HEK293 (cell line): ENCODE measurements at regions not wholly inside any gene's neighbourhood (a gene's known extent, or its start where the extent isn't known, plus 50 kb on each side); places are given as distances from the start of the nearest gene placed in this dataset.
A peak's percentile ranks its signal among the peaks of the same experiment; 100 is the strongest.

Experiments
- GLI4 ChIP-seq: fragments of 450-650 bp; formaldehyde crosslinking; IDR thresholded peaks from 2 replicates; pipeline ENCODE4 v1.5.1; 2016; ENCODE audit warnings: missing biosample characterization, missing genetic modification characterization
- GLIS2 ChIP-seq: fragments of 450-650 bp; formaldehyde crosslinking; IDR thresholded peaks from 2 replicates; pipeline ENCODE4 v1.5.1; 2016; ENCODE audit warnings: missing biosample characterization, missing genetic modification characterization
- KLF8 ChIP-seq: fragments of 450-650 bp; formaldehyde crosslinking; IDR thresholded peaks from 2 replicates; pipeline ENCODE4 v1.5.1; 2016; ENCODE audit warnings: missing biosample characterization, missing genetic modification characterization
- MEIS1 ChIP-seq: sonication (generic); formaldehyde crosslinking; IDR thresholded peaks from 2 replicates; pipeline ENCODE4 v1.8.1; 2022; ENCODE audit warnings: missing genetic modification reagents, mild to moderate bottlenecking, borderline replicate concordance
- ZBTB17 ChIP-seq: fragments of 450-650 bp; formaldehyde crosslinking; IDR thresholded peaks from 2 replicates; pipeline ENCODE4 v1.5.1; 2016; ENCODE audit warnings: missing biosample characterization, missing genetic modification characterization
- ZFP41 ChIP-seq: fragments of 450-650 bp; formaldehyde crosslinking; IDR thresholded peaks from 2 replicates; pipeline ENCODE4 v1.5.1; 2016; ENCODE audit warnings: missing biosample characterization, missing genetic modification characterization, borderline replicate concordance
- ZNF138 ChIP-seq: fragments of 450-650 bp; formaldehyde crosslinking; IDR thresholded peaks from 2 replicates; pipeline ENCODE4 v1.5.1; 2016; ENCODE audit warnings: missing biosample characterization, missing genetic modification characterization, borderline replicate concordance
- ZNF140 ChIP-seq: fragments of 450-650 bp; formaldehyde crosslinking; IDR thresholded peaks from 2 replicates; pipeline ENCODE4 v1.5.1; 2016; ENCODE audit warnings: missing biosample characterization, missing genetic modification characterization
- ZNF23 ChIP-seq: fragments of 450-650 bp; formaldehyde crosslinking; IDR thresholded peaks from 2 replicates; pipeline ENCODE4 v1.5.1; 2016; ENCODE audit warnings: missing biosample characterization, missing genetic modification characterization, borderline replicate concordance
- ZNF302 ChIP-seq: fragments of 450-650 bp; formaldehyde crosslinking; IDR thresholded peaks from 2 replicates; pipeline ENCODE4 v1.5.1; 2016; ENCODE audit warnings: missing biosample characterization, missing genetic modification characterization, low read depth
- ZNF416 ChIP-seq: fragments of 450-650 bp; formaldehyde crosslinking; IDR thresholded peaks from 2 replicates; pipeline ENCODE4 v1.5.1; 2016; ENCODE audit warnings: missing biosample characterization, missing genetic modification characterization
- ZNF426 ChIP-seq: fragments of 450-650 bp; formaldehyde crosslinking; IDR thresholded peaks from 2 replicates; pipeline ENCODE4 v1.5.1; 2017; ENCODE audit warnings: missing biosample characterization, missing genetic modification characterization, mild to moderate bottlenecking, inconsistent platforms, moderate library complexity
- ZNF510 ChIP-seq: fragments of 450-650 bp; formaldehyde crosslinking; IDR thresholded peaks from 2 replicates; pipeline ENCODE4 v1.5.1; 2018; ENCODE audit warnings: mild to moderate bottlenecking, missing genetic modification characterization, missing biosample characterization; ENCODE audit not compliant: insufficient replicate concordance
- ZNF544 ChIP-seq: fragments of 450-650 bp; formaldehyde crosslinking; IDR thresholded peaks from 2 replicates; pipeline ENCODE4 v1.5.0; 2017; ENCODE audit warnings: missing biosample characterization, missing genetic modification characterization
- ZNF548 ChIP-seq: fragments of 450-650 bp; formaldehyde crosslinking; IDR thresholded peaks from 2 replicates; pipeline ENCODE4 v1.5.1; 2016; ENCODE audit warnings: missing biosample characterization, missing genetic modification characterization
- ZNF664 ChIP-seq: fragments of 450-650 bp; formaldehyde crosslinking; IDR thresholded peaks from 2 replicates; pipeline ENCODE4 v1.5.1; 2016; ENCODE audit warnings: missing biosample characterization, missing genetic modification characterization
- ZNF701 ChIP-seq: fragments of 450-650 bp; formaldehyde crosslinking; IDR thresholded peaks from 2 replicates; pipeline ENCODE4 v1.5.1; 2016; ENCODE audit warnings: missing biosample characterization, missing genetic modification characterization
- ZNF776 ChIP-seq: fragments of 450-650 bp; formaldehyde crosslinking; IDR thresholded peaks from 2 replicates; pipeline ENCODE4 v1.5.0; 2017; ENCODE audit warnings: missing biosample characterization, missing genetic modification characterization, borderline replicate concordance
- ZNF830 ChIP-seq: fragments of 450-650 bp; IDR thresholded peaks from 2 replicates; pipeline ENCODE4 v1.5.0; 2018; ENCODE audit warnings: missing biosample characterization, missing genetic modification characterization, low read depth, mild to moderate bottlenecking, moderate library complexity
- TF ChIP-seq, protein P1 (sequence below): fragments of 450-650 bp; formaldehyde crosslinking; IDR thresholded peaks from 2 replicates; pipeline ENCODE4 v1.5.1; 2016; ENCODE audit warnings: missing biosample characterization, missing genetic modification characterization
- TF ChIP-seq, protein P2 (sequence below): fragments of 450-650 bp; formaldehyde crosslinking; IDR thresholded peaks from 2 replicates; pipeline ENCODE4 v1.5.1; 2016; ENCODE audit warnings: missing biosample characterization, missing genetic modification characterization
- TF ChIP-seq, protein P3 (sequence below): fragments of 450-650 bp; formaldehyde crosslinking; IDR thresholded peaks from 2 replicates; pipeline ENCODE4 v1.5.1; 2016; ENCODE audit warnings: missing biosample characterization, missing genetic modification characterization, borderline replicate concordance
- TF ChIP-seq, protein P4 (sequence below): fragments of 450-650 bp; IDR thresholded peaks from 2 replicates; pipeline ENCODE4 v1.5.1; 2018; ENCODE audit warnings: missing biosample characterization, mild to moderate bottlenecking, missing genetic modification characterization
- TF ChIP-seq, protein P5 (sequence below): fragments of 450-650 bp; formaldehyde crosslinking; IDR thresholded peaks from 2 replicates; pipeline ENCODE4 v1.5.1; 2016; ENCODE audit warnings: missing biosample characterization, missing genetic modification characterization
- TF ChIP-seq, protein P6 (sequence below): fragments of 450-650 bp; formaldehyde crosslinking; IDR thresholded peaks from 2 replicates; pipeline ENCODE4 v1.5.1; 2017; ENCODE audit warnings: missing biosample characterization, missing genetic modification characterization
- TF ChIP-seq, protein P7 (sequence below): fragments of 450-650 bp; formaldehyde crosslinking; IDR thresholded peaks from 2 replicates; pipeline ENCODE4 v1.5.1; 2016; ENCODE audit warnings: missing biosample characterization, missing genetic modification characterization

DNA sequence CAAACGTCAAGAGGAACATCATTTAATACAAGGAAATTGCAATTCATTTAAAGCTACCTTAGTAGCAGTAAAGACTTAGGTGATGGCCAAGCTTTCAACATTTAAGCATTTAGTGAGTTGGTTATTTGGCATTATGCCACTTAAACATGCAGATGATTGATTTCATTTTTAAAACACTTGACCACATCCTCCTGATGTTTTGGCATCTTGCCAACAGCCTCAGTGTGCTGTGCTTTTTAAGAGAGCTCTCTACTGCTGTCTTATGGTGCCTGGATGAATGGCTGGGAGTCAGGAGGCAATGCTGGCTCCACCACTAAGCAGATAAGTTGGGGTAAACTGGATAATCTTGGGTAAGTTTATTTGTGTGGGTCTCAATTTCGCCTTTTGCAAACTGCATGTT is 364.5 kb downstream of the MAN2A1 start (continued):
- TF ChIP-seq, protein P1, sequence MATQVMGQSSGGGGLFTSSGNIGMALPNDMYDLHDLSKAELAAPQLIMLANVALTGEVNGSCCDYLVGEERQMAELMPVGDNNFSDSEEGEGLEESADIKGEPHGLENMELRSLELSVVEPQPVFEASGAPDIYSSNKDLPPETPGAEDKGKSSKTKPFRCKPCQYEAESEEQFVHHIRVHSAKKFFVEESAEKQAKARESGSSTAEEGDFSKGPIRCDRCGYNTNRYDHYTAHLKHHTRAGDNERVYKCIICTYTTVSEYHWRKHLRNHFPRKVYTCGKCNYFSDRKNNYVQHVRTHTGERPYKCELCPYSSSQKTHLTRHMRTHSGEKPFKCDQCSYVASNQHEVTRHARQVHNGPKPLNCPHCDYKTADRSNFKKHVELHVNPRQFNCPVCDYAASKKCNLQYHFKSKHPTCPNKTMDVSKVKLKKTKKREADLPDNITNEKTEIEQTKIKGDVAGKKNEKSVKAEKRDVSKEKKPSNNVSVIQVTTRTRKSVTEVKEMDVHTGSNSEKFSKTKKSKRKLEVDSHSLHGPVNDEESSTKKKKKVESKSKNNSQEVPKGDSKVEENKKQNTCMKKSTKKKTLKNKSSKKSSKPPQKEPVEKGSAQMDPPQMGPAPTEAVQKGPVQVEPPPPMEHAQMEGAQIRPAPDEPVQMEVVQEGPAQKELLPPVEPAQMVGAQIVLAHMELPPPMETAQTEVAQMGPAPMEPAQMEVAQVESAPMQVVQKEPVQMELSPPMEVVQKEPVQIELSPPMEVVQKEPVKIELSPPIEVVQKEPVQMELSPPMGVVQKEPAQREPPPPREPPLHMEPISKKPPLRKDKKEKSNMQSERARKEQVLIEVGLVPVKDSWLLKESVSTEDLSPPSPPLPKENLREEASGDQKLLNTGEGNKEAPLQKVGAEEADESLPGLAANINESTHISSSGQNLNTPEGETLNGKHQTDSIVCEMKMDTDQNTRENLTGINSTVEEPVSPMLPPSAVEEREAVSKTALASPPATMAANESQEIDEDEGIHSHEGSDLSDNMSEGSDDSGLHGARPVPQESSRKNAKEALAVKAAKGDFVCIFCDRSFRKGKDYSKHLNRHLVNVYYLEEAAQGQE = no peak
- TF ChIP-seq, protein P2, sequence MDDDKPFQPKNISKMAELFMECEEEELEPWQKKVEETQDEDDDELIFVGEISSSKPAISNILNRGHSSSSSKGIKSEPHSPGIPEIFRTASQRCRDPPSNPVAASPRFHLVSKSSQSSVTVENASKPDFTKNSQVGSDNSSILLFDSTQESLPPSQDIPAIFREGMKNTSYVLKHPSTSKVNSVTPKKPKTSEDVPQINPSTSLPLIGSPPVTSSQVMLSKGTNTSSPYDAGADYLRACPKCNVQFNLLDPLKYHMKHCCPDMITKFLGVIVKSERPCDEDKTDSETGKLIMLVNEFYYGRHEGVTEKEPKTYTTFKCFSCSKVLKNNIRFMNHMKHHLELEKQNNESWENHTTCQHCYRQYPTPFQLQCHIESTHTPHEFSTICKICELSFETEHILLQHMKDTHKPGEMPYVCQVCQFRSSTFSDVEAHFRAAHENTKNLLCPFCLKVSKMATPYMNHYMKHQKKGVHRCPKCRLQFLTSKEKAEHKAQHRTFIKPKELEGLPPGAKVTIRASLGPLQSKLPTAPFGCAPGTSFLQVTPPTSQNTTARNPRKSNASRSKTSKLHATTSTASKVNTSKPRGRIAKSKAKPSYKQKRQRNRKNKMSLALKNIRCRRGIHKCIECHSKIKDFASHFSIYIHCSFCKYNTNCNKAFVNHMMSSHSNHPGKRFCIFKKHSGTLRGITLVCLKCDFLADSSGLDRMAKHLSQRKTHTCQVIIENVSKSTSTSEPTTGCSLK (tag by site-specific recombination) = no peak
- TF ChIP-seq ZNF664 (tag by site-specific recombination) (no peak), ZFP41 (tag by site-specific recombination) (no peak), MEIS1 (CRISPR knock-in tag) (peak; percentile 78), ZNF776 (tag by site-specific recombination) (peak; percentile 98), ZBTB17 (no peak), ZNF138 (tag by site-specific recombination) (no peak), GLIS2 (no peak), ZNF426 (tag by site-specific recombination) (no peak), KLF8 (peak; percentile 26; the same call in 1 of the 2 replicates), ZNF510 (peak; percentile 81), ZNF140 (no peak), GLI4 (tag by site-specific recombination) (no peak), ZNF302 (no peak), ZNF830 (tag by site-specific recombination) (peak; percentile 93), ZNF548 (tag by site-specific recombination) (no peak), ZNF416 (tag by site-specific recombination) (no peak), ZNF23 (tag by site-specific recombination) (no peak), ZNF544 (tag by site-specific recombination) (peak; percentile 97), ZNF701 (no peak)
- TF ChIP-seq, protein P3, sequence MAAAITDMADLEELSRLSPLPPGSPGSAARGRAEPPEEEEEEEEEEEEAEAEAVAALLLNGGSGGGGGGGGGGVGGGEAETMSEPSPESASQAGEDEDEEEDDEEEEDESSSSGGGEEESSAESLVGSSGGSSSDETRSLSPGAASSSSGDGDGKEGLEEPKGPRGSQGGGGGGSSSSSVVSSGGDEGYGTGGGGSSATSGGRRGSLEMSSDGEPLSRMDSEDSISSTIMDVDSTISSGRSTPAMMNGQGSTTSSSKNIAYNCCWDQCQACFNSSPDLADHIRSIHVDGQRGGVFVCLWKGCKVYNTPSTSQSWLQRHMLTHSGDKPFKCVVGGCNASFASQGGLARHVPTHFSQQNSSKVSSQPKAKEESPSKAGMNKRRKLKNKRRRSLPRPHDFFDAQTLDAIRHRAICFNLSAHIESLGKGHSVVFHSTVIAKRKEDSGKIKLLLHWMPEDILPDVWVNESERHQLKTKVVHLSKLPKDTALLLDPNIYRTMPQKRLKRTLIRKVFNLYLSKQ (tag by site-specific recombination) = no peak
- TF ChIP-seq, protein P4, sequence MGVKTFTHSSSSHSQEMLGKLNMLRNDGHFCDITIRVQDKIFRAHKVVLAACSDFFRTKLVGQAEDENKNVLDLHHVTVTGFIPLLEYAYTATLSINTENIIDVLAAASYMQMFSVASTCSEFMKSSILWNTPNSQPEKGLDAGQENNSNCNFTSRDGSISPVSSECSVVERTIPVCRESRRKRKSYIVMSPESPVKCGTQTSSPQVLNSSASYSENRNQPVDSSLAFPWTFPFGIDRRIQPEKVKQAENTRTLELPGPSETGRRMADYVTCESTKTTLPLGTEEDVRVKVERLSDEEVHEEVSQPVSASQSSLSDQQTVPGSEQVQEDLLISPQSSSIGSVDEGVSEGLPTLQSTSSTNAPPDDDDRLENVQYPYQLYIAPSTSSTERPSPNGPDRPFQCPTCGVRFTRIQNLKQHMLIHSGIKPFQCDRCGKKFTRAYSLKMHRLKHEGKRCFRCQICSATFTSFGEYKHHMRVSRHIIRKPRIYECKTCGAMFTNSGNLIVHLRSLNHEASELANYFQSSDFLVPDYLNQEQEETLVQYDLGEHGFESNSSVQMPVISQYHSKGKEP (tag by site-specific recombination) = peak; percentile 83
- TF ChIP-seq, protein P5, sequence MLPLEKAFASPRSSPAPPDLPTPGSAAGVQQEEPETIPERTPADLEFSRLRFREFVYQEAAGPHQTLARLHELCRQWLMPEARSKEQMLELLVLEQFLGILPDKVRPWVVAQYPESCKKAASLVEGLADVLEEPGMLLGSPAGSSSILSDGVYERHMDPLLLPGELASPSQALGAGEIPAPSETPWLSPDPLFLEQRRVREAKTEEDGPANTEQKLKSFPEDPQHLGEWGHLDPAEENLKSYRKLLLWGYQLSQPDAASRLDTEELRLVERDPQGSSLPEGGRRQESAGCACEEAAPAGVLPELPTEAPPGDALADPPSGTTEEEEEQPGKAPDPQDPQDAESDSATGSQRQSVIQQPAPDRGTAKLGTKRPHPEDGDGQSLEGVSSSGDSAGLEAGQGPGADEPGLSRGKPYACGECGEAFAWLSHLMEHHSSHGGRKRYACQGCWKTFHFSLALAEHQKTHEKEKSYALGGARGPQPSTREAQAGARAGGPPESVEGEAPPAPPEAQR (tag by site-specific recombination) = no peak
- TF ChIP-seq, protein P6, sequence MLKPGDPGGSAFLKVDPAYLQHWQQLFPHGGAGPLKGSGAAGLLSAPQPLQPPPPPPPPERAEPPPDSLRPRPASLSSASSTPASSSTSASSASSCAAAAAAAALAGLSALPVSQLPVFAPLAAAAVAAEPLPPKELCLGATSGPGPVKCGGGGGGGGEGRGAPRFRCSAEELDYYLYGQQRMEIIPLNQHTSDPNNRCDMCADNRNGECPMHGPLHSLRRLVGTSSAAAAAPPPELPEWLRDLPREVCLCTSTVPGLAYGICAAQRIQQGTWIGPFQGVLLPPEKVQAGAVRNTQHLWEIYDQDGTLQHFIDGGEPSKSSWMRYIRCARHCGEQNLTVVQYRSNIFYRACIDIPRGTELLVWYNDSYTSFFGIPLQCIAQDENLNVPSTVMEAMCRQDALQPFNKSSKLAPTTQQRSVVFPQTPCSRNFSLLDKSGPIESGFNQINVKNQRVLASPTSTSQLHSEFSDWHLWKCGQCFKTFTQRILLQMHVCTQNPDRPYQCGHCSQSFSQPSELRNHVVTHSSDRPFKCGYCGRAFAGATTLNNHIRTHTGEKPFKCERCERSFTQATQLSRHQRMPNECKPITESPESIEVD (tag by site-specific recombination) = 0 out of 2 replicates have a peak, but pooled peaks have one; percentile 17
- TF ChIP-seq, protein P7, sequence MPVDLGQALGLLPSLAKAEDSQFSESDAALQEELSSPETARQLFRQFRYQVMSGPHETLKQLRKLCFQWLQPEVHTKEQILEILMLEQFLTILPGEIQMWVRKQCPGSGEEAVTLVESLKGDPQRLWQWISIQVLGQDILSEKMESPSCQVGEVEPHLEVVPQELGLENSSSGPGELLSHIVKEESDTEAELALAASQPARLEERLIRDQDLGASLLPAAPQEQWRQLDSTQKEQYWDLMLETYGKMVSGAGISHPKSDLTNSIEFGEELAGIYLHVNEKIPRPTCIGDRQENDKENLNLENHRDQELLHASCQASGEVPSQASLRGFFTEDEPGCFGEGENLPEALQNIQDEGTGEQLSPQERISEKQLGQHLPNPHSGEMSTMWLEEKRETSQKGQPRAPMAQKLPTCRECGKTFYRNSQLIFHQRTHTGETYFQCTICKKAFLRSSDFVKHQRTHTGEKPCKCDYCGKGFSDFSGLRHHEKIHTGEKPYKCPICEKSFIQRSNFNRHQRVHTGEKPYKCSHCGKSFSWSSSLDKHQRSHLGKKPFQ (tag by site-specific recombination) = no peak
